Tongue (tissue), 1 donor: ENCODE measurements at regions not wholly inside any gene's neighbourhood (a gene's known extent, or its start where the extent isn't known, plus 50 kb on each side); places are given as distances from the start of the nearest gene placed in this dataset. TPM values are rescaled to one million over a fixed set of nuclear protein-coding genes. Genes with fewer than 3 reads are reported as not detected.

Experiments
- small RNA-seq: library from RNA; depleted of rRNA; stranded (forward); fragments of <200 nt; gene quantifications from one replicate; pipeline ENCODE3, GENCODE V24; 2014; ENCODE audit warnings: low replicate concordance

Small RNA genes in the stretch of these regions (small RNA-seq; reads per million reads assigned to genes)
- gene AL158209.2 (not detected), gene RF00017 (not detected), gene RNU6-15P (not detected)
